SK-N-SH treated with all-trans-retinoic acid at 6 μM for 48 hours (cell line): ENCODE measurements at regions not wholly inside any gene's neighbourhood (a gene's known extent, or its start where the extent isn't known, plus 50 kb on each side); places are given as distances from the start of the nearest gene placed in this dataset.

Experiments
- ARNTL ChIP-seq: fragments of 450-650 bp; formaldehyde crosslinking; IDR thresholded peaks from 2 replicates; pipeline ENCODE4 v1.5.0; 2020; ENCODE audit warnings: low read depth, mild to moderate bottlenecking, moderate library complexity, borderline replicate concordance
- BACH2 ChIP-seq: fragments of 250-450 bp; sonication (Bioruptor Pico); IDR thresholded peaks from 2 replicates; pipeline ENCODE4 v1.9.0; 2021; ENCODE audit warnings: mild to moderate bottlenecking, borderline replicate concordance
- CREB5 ChIP-seq: fragments of 250-450 bp; sonication (Bioruptor Pico); IDR thresholded peaks from 2 replicates; pipeline ENCODE4 v1.5.1; 2020; ENCODE audit warnings: low read depth, mild to moderate bottlenecking, moderate library complexity
- ISL1 ChIP-seq: fragments of 250-450 bp; sonication (Bioruptor Pico); IDR thresholded peaks from 2 replicates; pipeline ENCODE4 v2.1.2; 2022; ENCODE audit warnings: mild to moderate bottlenecking, moderate library complexity
- OSR1 ChIP-seq: fragments of 250-450 bp; sonication (Bioruptor Pico); IDR thresholded peaks from 2 replicates; pipeline ENCODE4 v1.8.0; 2022; ENCODE audit warnings: moderate library complexity, mild to moderate bottlenecking, inconsistent platforms
- PATZ1 ChIP-seq: fragments of 250-450 bp; sonication (Bioruptor Pico); IDR thresholded peaks from 2 replicates; pipeline ENCODE4 v1.8.0; 2020; ENCODE audit warnings: mild to moderate bottlenecking, moderate library complexity, borderline replicate concordance
- RARB ChIP-seq: fragments of 250-450 bp; sonication (Bioruptor Pico); IDR thresholded peaks from 2 replicates; pipeline ENCODE4 v1.8.0; 2021; ENCODE audit warnings: mild to moderate bottlenecking, moderate library complexity
- TSHZ2 ChIP-seq: fragments of 250-450 bp; sonication (Bioruptor Pico); IDR thresholded peaks from 2 replicates; pipeline ENCODE4 v1.5.0; 2020; ENCODE audit warnings: mild to moderate bottlenecking, moderate library complexity
- ZC3H10 ChIP-seq: fragments of 250-450 bp; sonication (Bioruptor Pico); IDR thresholded peaks from 2 replicates; pipeline ENCODE4 v1.5.1; 2021; ENCODE audit warnings: mild to moderate bottlenecking, moderate library complexity
- ZFP30 ChIP-seq: fragments of 450-650 bp; formaldehyde crosslinking; IDR thresholded peaks from 2 replicates; pipeline ENCODE4 v1.5.0; 2022; ENCODE audit warnings: mild to moderate bottlenecking, moderate library complexity
- ZNF70 ChIP-seq: fragments of 450-650 bp; formaldehyde crosslinking; IDR thresholded peaks from 2 replicates; pipeline ENCODE4 v1.5.0; 2020; ENCODE audit warnings: mild to moderate bottlenecking, moderate library complexity

GRCh38 chr11:33540427-33540826 is 160.2 kb downstream of the C11orf91 start:
- TF ChIP-seq ARNTL (CRISPR knock-in tag) (no peak), ZC3H10 (no peak), ZNF70 (CRISPR knock-in tag) (no peak), PATZ1 (CRISPR knock-in tag) (no peak), CREB5 (CRISPR knock-in tag) (no peak), RARB (no peak), ZFP30 (no peak), TSHZ2 (CRISPR knock-in tag) (no peak), ISL1 (no peak), BACH2 (CRISPR knock-in tag) (no peak), OSR1 (CRISPR knock-in tag) (no peak)
